Prostate gland (tissue), 2 donors: ENCODE measurements at regions not wholly inside any gene's neighbourhood (a gene's known extent, or its start where the extent isn't known, plus 50 kb on each side); places are given as distances from the start of the nearest gene placed in this dataset.

ENCODE experiments used
- CTCF ChIP-seq, 4 experiments: fragments of 200-600 bp in 2 of 4; fragments of 450-650 bp in 2 of 4; sonication (generic) in 2 of 4; IDR thresholded peaks; 1 replicate in 3 of 4; 2 replicates in 1 of 4; pipeline ENCODE4 v1.5.1; 2016 to 2019; ENCODE audit warnings: antibody characterized with exemption in 4 of 4, mild to moderate bottlenecking in 2 of 4, moderate library complexity in 2 of 4
- POLR2A ChIP-seq: fragments of 450-650 bp; IDR thresholded peaks from one replicate; pipeline ENCODE4 v1.6.1; 2016; ENCODE audit warnings: antibody characterized with exemption, mild to moderate bottlenecking

- TF ChIP-seq CTCF (IDR thresholded peaks at IDR 0.05), result no peak
- TF ChIP-seq POLR2A, result no peak
Observed at GRCh38 chr20:53809728-53810365, 216.2 kb upstream of the ZNF217 start.
